Thyroid gland (tissue), 4 donors: ENCODE measurements at regions not wholly inside any gene's neighbourhood (a gene's known extent, or its start where the extent isn't known, plus 50 kb on each side); places are given as distances from the start of the nearest gene placed in this dataset.
"Not testable (repeated sequence)": the region's sequence is repeated elsewhere in the genome, so short reads cannot be mapped to it uniquely, and the experiment has no call there.

Experiments used
- POLR2A ChIP-seq, 2 donors: fragments of 450-650 bp; IDR thresholded peaks; one replicate each; pipeline ENCODE4 v1.6.1; 2017; ENCODE audit warnings: antibody characterized with exemption in 2 of 2, mild to moderate bottlenecking in 2 of 2, moderate library complexity in 1 of 2
- TF ChIP-seq, protein P1 (sequence below), 6 experiments: fragments of 200-600 bp in 3 of 6; fragments of 450-650 bp in 3 of 6; sonication (generic) in 3 of 6; IDR thresholded peaks; one replicate each; pipeline ENCODE4 v1.5.1; 2016 to 2019; ENCODE audit warnings: antibody characterized with exemption in 6 of 6, mild to moderate bottlenecking in 2 of 6, inconsistent platforms in 1 of 6, moderate library complexity in 1 of 6

DNA sequence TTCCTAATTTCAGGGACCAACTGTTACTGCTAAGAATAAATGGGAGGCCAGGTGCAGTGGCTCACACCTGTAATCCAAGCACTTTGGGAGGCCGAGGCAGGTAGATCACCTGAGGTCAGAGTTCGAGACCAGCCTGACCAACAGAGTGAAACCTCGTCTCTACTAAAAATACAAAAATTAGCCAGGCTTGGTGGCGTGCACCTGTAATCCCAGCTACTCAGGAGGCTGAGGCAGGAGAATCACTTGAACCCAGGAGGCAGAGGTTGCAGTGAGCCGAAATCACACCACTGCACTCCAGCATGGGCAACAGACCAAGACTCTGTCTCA lies 95.6 kb upstream of the CHD2 start:
- TF ChIP-seq, protein P1, sequence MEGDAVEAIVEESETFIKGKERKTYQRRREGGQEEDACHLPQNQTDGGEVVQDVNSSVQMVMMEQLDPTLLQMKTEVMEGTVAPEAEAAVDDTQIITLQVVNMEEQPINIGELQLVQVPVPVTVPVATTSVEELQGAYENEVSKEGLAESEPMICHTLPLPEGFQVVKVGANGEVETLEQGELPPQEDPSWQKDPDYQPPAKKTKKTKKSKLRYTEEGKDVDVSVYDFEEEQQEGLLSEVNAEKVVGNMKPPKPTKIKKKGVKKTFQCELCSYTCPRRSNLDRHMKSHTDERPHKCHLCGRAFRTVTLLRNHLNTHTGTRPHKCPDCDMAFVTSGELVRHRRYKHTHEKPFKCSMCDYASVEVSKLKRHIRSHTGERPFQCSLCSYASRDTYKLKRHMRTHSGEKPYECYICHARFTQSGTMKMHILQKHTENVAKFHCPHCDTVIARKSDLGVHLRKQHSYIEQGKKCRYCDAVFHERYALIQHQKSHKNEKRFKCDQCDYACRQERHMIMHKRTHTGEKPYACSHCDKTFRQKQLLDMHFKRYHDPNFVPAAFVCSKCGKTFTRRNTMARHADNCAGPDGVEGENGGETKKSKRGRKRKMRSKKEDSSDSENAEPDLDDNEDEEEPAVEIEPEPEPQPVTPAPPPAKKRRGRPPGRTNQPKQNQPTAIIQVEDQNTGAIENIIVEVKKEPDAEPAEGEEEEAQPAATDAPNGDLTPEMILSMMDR (IDR thresholded peaks at IDR 0.05): not testable (repeated sequence)
- not testable (repeated sequence) for TF ChIP-seq POLR2A (IDR thresholded peaks at IDR 0.05)
